Cardiac fibroblast (primary cell): ENCODE measurements at regions not wholly inside any gene's neighbourhood (a gene's known extent, or its start where the extent isn't known, plus 50 kb on each side); places are given as distances from the start of the nearest gene placed in this dataset.

Experiments
- DNase-seq, 2 donors: peaks; one replicate each; pipeline versions ENCODE4 v3.0.0 to v3.0.0-alpha.2; 2010; ENCODE audit warnings: low read depth in 2 of 2
- H3K4me3 ChIP-seq, 2 donors: replicated peaks in 1 of 2; 1 replicate in 1 of 2; 2 replicates in 1 of 2; pipeline ENCODE4 v1.5.1; 2011; ENCODE audit warnings: low read depth in 2 of 2, low read length in 2 of 2, mild to moderate bottlenecking in 2 of 2, moderate library complexity in 1 of 2
- TF ChIP-seq, protein P1 (sequence below): IDR thresholded peaks from one replicate; pipeline ENCODE4 v1.5.1; 2011; ENCODE audit warnings: low read depth, mild to moderate bottlenecking, low read length, inconsistent platforms

DNA sequence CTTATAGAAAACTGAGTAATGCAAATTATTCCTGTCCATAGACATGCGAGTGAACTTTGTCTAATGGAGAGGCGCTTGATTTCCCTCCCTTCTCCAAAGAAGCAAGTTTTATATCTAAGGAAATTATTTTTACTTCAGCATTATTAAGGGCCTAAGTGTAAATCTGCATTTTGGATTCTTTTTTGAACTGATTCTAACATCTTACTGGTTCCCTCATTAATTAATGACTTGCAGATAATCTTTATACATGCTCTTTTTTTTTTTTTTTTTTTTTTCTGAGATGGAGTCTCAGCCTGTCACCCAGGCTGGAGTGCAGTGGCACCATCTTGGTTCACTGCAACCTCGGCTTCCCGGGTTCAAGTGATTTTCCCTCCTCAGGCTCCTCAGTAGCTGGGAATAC, 209.5 kb downstream of the TLE4 start:
- TF ChIP-seq, protein P1, sequence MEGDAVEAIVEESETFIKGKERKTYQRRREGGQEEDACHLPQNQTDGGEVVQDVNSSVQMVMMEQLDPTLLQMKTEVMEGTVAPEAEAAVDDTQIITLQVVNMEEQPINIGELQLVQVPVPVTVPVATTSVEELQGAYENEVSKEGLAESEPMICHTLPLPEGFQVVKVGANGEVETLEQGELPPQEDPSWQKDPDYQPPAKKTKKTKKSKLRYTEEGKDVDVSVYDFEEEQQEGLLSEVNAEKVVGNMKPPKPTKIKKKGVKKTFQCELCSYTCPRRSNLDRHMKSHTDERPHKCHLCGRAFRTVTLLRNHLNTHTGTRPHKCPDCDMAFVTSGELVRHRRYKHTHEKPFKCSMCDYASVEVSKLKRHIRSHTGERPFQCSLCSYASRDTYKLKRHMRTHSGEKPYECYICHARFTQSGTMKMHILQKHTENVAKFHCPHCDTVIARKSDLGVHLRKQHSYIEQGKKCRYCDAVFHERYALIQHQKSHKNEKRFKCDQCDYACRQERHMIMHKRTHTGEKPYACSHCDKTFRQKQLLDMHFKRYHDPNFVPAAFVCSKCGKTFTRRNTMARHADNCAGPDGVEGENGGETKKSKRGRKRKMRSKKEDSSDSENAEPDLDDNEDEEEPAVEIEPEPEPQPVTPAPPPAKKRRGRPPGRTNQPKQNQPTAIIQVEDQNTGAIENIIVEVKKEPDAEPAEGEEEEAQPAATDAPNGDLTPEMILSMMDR = no peak
- no peak overlapping the region for H3K4me3 ChIP-seq
- DNase-seq = no peak

DNA sequence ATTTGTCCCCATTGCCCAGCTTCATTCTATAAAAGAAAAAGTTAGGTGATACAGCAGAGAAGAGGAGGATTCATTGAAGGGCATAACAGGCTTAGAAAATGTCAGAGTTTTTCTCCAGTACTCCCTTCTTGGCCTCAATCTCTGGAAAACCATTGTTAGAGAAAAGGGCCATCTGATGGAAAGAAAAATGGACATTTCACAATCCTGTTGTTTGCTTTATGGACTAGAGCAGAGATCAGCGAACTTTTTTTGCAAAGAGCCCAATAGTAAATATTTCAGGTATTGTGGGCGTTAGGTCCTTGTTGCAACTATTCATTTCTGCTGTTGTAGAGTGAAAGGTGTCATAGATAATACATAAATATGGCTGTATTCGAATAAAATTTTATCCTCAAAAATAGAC, 208.8 kb downstream of the TLE4 start:
- DNase-seq = no peak
- no peak overlapping the region for H3K4me3 ChIP-seq
- TF ChIP-seq, protein P1 = no peak

DNA sequence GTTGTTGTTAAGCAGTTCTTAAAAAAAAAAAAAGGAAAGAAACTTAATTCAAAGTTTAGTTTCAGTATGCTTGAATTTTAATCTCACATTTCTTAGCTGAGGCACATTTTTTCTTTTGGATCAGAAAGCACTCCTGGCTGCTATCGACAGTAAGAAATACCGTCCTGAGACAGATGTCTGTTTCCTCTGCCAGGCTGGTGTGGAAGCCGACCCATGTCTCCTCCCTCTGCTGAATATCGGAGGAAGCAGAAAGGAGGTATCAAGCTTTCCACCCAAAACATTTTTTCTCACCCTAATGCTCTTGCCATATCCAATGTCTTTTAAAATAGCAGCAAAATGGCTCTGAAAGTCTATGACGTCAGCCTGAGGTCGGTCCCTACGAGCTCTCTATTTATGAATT, 208.1 kb downstream of the TLE4 start:
- H3K4me3 ChIP-seq = no peak overlapping the region
- no peak for DNase-seq
- TF ChIP-seq, protein P1 = no peak

DNA sequence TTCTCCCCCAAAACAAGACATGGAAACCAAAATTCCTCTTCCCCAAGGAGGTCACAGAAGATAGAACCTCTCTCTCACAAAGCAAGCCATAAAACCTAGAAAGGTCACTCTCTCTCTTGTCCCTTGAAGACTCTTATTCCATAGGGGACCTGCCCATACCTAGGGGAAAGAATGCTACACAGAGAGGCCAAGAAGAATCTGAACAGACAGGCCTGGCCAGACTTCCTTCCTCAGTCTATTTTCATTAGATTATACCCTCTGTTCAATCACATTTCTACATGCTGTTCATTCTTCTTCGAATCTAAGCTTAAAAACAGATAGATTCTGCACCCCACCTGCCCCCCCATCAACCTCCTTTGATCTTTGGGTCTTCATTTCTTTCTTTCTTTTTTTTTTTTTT, 206.8 kb downstream of the TLE4 start:
- TF ChIP-seq, protein P1 = no peak
- no peak overlapping the region for H3K4me3 ChIP-seq
- DNase-seq = no peak

DNA sequence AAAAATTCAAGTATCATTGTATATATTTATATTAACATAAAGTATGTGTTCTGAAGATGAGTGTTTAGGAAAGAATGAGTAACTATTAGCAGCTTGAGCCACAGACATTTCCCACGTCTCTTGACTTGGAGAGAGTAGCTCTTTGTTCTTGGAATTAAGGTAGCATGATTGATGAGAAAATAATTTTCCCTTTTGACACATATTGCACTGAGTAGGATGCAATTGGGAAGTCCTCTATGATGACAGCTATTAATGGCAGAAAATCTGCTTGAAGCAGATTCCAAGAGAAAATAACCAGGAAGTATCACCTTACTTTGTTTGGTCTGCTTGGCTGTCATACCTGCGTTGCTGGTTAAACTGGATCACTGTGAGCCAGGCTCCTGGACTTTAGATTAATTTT, 204.8 kb downstream of the TLE4 start:
- H3K4me3 ChIP-seq = no peak overlapping the region
- DNase-seq = peak in 1 of 2 donors; percentile 11
- TF ChIP-seq, protein P1 = no peak
